Neural progenitor cell (in vitro differentiated cells): ENCODE measurements at regions not wholly inside any gene's neighbourhood (a gene's known extent, or its start where the extent isn't known, plus 50 kb on each side); places are given as distances from the start of the nearest gene placed in this dataset.

Experiments used
- DNase-seq: peaks from one replicate; pipeline ENCODE4 v3.0.0-alpha.2; 2016; ENCODE audit warnings: low spot score
- H2AFZ ChIP-seq: fragments of 200-600 bp; sonication (generic); replicated peaks from 2 replicates; pipeline ENCODE4 v1.6.1; 2016; ENCODE audit warnings: antibody characterized with exemption
- H3F3A ChIP-seq: fragments of 200-600 bp; sonication (generic); 2 replicates; pipeline ENCODE4 v1.6.1; 2016; ENCODE audit warnings: antibody characterized with exemption, low read depth
- H3K27ac ChIP-seq: fragments of 200-600 bp; sonication (generic); 2 replicates; pipeline ENCODE4 v1.5.1; 2016; ENCODE audit warnings: mild to moderate bottlenecking
- H3K27me3 ChIP-seq: fragments of 200-600 bp; sonication (generic); 2 replicates; pipeline ENCODE4 v1.6.1; 2016; ENCODE audit warnings: mild to moderate bottlenecking, moderate library complexity
- H3K36me3 ChIP-seq: fragments of 200-600 bp; sonication (generic); 2 replicates; pipeline ENCODE4 v1.5.1; 2016
- H3K4me1 ChIP-seq: fragments of 200-600 bp; sonication (generic); 2 replicates; pipeline ENCODE4 v1.6.1; 2016; ENCODE audit warnings: mixed run types
- H3K4me2 ChIP-seq: fragments of 200-600 bp; sonication (generic); 2 replicates; pipeline ENCODE4 v1.6.1; 2016
- H3K4me3 ChIP-seq: fragments of 200-600 bp; sonication (generic); 2 replicates; pipeline ENCODE4 v1.5.1; 2016
- H3K79me2 ChIP-seq: fragments of 200-600 bp; sonication (generic); 2 replicates; pipeline ENCODE4 v1.6.1; 2016; ENCODE audit warnings: low read depth
- H3K9ac ChIP-seq: fragments of 200-600 bp; sonication (generic); 2 replicates; pipeline ENCODE4 v1.6.1; 2016
- H3K9me3 ChIP-seq: fragments of 200-600 bp; sonication (generic); 2 replicates; pipeline ENCODE4 v1.5.1; 2016; ENCODE audit warnings: low read depth
- H4K20me1 ChIP-seq: fragments of 200-600 bp; sonication (generic); 2 replicates; pipeline ENCODE4 v1.6.1; 2016; ENCODE audit warnings: low read depth
- H3K27ac Mint-ChIP-seq: 3 replicates; pipeline ENCODE4 v1.8.0; 2021; ENCODE audit warnings: mixed read lengths
- H3K27me3 Mint-ChIP-seq: 2 replicates; pipeline ENCODE4 v1.8.0; 2022; ENCODE audit warnings: low read depth, mild to moderate bottlenecking, inconsistent platforms, moderate library complexity, mixed read lengths; ENCODE audit not compliant: insufficient read depth
- H3K36me3 Mint-ChIP-seq: 3 replicates; pipeline ENCODE4 v1.8.0; 2021; ENCODE audit warnings: mixed read lengths
- H3K4me1 Mint-ChIP-seq: 3 replicates; pipeline ENCODE4 v1.8.0; 2021; ENCODE audit warnings: mixed read lengths
- H3K4me3 Mint-ChIP-seq: 3 replicates; pipeline ENCODE4 v1.8.0; 2021; ENCODE audit warnings: mild to moderate bottlenecking, moderate library complexity, mixed read lengths
- H3K9me3 Mint-ChIP-seq: 3 replicates; pipeline ENCODE4 v1.8.0; 2020; ENCODE audit warnings: mixed read lengths
- EZH2 ChIP-seq: fragments of 200-600 bp; sonication (generic); IDR thresholded peaks from 2 replicates; pipeline ENCODE4 v1.6.1; 2017; ENCODE audit warnings: antibody characterized with exemption, mild to moderate bottlenecking, moderate library complexity
- EZH2phosphoT487 ChIP-seq: fragments of 200-600 bp; sonication (generic); IDR thresholded peaks from 2 replicates; pipeline ENCODE4 v1.6.1; 2017; ENCODE audit warnings: antibody characterized with exemption
- TF ChIP-seq, protein P1 (sequence below): fragments of 200-600 bp; sonication (generic); IDR thresholded peaks from 2 replicates; pipeline ENCODE4 v1.5.1; 2017; ENCODE audit warnings: antibody characterized with exemption, mild to moderate bottlenecking

DNA sequence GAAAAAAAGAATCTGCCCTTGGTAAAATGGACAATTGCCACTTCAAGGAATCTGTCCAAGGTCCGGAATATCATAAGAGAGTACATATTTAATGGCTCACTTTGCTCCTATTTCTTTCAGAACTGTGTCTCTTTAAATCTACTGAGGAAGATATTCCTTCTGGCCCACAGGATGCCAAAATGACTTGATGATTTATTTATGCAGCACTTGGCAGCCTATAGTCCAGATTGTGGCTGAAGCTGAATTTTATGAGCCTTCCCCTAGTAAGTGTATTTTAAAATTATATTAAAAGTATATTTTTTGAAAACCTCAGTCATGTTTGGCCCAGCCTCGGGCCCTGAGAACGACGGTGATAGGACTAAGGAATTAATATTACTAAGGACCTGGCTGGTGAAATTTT is 465.1 kb upstream of the HNRNPA3 start:
- Mint-ChIP-seq H3K4me3 (no peak overlapping the region), H3K4me1 (peaks cover 13% of the 10 kb centered on the region), H3K9me3 (no peaks in the 10 kb centered on the region), H3K36me3 (no peaks in the 10 kb centered on the region), H3K27me3 (no peaks in the 10 kb centered on the region), H3K27ac (no peak overlapping the region)
- DNase-seq = no peak
- no peaks in the 10 kb centered on the region for H3K36me3 ChIP-seq
- H3K4me2 ChIP-seq = no peak overlapping the region
- H3K9me3 ChIP-seq = no peaks in the 10 kb centered on the region
- no peaks in the 10 kb centered on the region for H3F3A ChIP-seq
- no peak overlapping the region for H3K9ac ChIP-seq
- H2AFZ ChIP-seq = no peak overlapping the region
- no peaks in the 10 kb centered on the region for H3K79me2 ChIP-seq
- no peak overlapping the region for H3K4me3 ChIP-seq
- TF ChIP-seq, protein P1, sequence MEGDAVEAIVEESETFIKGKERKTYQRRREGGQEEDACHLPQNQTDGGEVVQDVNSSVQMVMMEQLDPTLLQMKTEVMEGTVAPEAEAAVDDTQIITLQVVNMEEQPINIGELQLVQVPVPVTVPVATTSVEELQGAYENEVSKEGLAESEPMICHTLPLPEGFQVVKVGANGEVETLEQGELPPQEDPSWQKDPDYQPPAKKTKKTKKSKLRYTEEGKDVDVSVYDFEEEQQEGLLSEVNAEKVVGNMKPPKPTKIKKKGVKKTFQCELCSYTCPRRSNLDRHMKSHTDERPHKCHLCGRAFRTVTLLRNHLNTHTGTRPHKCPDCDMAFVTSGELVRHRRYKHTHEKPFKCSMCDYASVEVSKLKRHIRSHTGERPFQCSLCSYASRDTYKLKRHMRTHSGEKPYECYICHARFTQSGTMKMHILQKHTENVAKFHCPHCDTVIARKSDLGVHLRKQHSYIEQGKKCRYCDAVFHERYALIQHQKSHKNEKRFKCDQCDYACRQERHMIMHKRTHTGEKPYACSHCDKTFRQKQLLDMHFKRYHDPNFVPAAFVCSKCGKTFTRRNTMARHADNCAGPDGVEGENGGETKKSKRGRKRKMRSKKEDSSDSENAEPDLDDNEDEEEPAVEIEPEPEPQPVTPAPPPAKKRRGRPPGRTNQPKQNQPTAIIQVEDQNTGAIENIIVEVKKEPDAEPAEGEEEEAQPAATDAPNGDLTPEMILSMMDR = no peak
- TF ChIP-seq EZH2phosphoT487 (no peak), EZH2 (no peak)
- H3K27me3 ChIP-seq = no peaks in the 10 kb centered on the region
- peaks cover 12% of the 10 kb centered on the region for H3K4me1 ChIP-seq
- no peak overlapping the region for H3K27ac ChIP-seq
- no peaks in the 10 kb centered on the region for H4K20me1 ChIP-seq

GRCh38 chr2:176747928-176748327 is 464.7 kb upstream of the HNRNPA3 start:
- no peak for DNase-seq
- Histone ChIP-seq H3K9me3 (no peaks in the 10 kb centered on the region), H3K79me2 (no peaks in the 10 kb centered on the region), H3K4me3 (no peak overlapping the region), H2AFZ (no peak overlapping the region), H3K9ac (no peak overlapping the region), H3K4me2 (no peak overlapping the region), H4K20me1 (no peaks in the 10 kb centered on the region), H3K4me1 (peaks cover 12% of the 10 kb centered on the region), H3K27me3 (no peaks in the 10 kb centered on the region), H3F3A (no peaks in the 10 kb centered on the region), H3K27ac (no peak overlapping the region), H3K36me3 (no peaks in the 10 kb centered on the region)
- Mint-ChIP-seq H3K4me3 (no peak overlapping the region), H3K4me1 (peaks cover 13% of the 10 kb centered on the region), H3K9me3 (no peaks in the 10 kb centered on the region), H3K36me3 (no peaks in the 10 kb centered on the region), H3K27me3 (no peaks in the 10 kb centered on the region), H3K27ac (no peak overlapping the region)
- TF ChIP-seq, protein P1 = no peak
- TF ChIP-seq EZH2 (no peak), EZH2phosphoT487 (no peak)

DNA sequence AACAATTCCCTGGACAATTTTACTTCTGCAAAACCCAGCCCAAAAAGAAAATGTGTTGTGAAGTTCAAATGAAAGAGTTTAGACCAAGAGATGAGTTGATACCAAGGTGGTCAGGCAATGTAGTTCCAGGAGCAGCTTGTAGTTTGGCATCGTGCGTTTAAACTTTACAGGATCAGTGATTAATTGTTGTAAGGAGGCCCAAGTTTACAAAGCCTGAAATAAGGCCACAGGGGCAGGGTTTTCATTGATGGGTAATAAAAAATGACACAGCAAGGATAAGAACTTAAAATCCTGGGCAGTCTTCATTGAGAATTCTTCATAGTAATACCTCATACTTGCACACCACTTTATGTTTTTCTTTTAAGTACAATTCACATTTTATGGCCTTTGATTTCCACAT is 463.9 kb upstream of the HNRNPA3 start:
- Histone ChIP-seq H4K20me1 (no peaks in the 10 kb centered on the region), H2AFZ (no peak overlapping the region), H3K27me3 (no peaks in the 10 kb centered on the region), H3K4me3 (no peak overlapping the region), H3K79me2 (no peaks in the 10 kb centered on the region), H3K4me1 (peaks cover 12% of the 10 kb centered on the region), H3K9ac (no peak overlapping the region), H3K27ac (no peak overlapping the region), H3F3A (no peaks in the 10 kb centered on the region), H3K9me3 (no peaks in the 10 kb centered on the region), H3K4me2 (no peak overlapping the region), H3K36me3 (no peaks in the 10 kb centered on the region)
- Mint-ChIP-seq H3K36me3 (no peaks in the 10 kb centered on the region), H3K4me3 (no peak overlapping the region), H3K4me1 (peaks cover 15% of the 10 kb centered on the region), H3K9me3 (no peaks in the 10 kb centered on the region), H3K27ac (no peak overlapping the region), H3K27me3 (no peaks in the 10 kb centered on the region)
- TF ChIP-seq EZH2phosphoT487 = no peak
- TF ChIP-seq, protein P1 = no peak
- TF ChIP-seq EZH2 = no peak
- DNase-seq = no peak
